Kidney epithelial cell (primary cell): ENCODE measurements at regions not wholly inside any gene's neighbourhood (a gene's known extent, or its start where the extent isn't known, plus 50 kb on each side); places are given as distances from the start of the nearest gene placed in this dataset.

Experiments used
- DNase-seq: peaks from one replicate; pipeline ENCODE4 v3.0.0-alpha.2; 2010; ENCODE audit warnings: low read depth
- H3K27me3 ChIP-seq: 2 replicates; pipeline ENCODE4 v1.6.0; 2011; ENCODE audit warnings: low read length; ENCODE audit not compliant: control insufficient read depth, insufficient read depth
- H3K36me3 ChIP-seq: 2 replicates; pipeline ENCODE4 v1.5.1; 2011; ENCODE audit warnings: low read length; ENCODE audit not compliant: control insufficient read depth, insufficient read depth
- H3K4me3 ChIP-seq: 2 replicates; pipeline ENCODE4 v1.5.1; 2011; ENCODE audit warnings: low read depth, mild to moderate bottlenecking, control low read depth, low read length
- TF ChIP-seq, protein P1 (sequence below): IDR thresholded peaks from 2 replicates; pipeline ENCODE4 v1.5.1; 2011; ENCODE audit warnings: mild to moderate bottlenecking, moderate library complexity, low read length, control low read depth, inconsistent platforms; ENCODE audit not compliant: insufficient read depth, poor library complexity, severe bottlenecking

DNA sequence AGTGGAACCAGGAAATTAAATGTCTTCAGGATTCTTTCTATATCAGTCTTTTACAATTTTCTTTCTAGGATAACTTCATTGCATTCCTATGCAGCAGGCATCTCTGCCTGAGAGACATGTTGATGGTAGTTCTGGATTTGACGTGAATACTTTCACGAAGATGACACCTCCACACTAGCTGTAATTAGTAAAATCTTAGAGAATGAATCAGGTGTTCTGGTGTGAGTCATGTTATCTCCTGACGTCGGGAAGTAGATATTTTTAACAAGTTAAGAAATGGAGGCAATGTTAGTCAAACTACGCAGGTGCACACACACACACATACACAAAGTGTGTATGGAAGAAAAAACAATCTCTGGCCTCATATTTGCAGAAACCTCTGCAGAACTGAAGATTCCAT, 1661.3 kb upstream of the MIR17HG start:
- Histone ChIP-seq H3K4me3 (no peak overlapping the region), H3K27me3 (no peaks in the 10 kb centered on the region), H3K36me3 (no peaks in the 10 kb centered on the region)
- TF ChIP-seq, protein P1, sequence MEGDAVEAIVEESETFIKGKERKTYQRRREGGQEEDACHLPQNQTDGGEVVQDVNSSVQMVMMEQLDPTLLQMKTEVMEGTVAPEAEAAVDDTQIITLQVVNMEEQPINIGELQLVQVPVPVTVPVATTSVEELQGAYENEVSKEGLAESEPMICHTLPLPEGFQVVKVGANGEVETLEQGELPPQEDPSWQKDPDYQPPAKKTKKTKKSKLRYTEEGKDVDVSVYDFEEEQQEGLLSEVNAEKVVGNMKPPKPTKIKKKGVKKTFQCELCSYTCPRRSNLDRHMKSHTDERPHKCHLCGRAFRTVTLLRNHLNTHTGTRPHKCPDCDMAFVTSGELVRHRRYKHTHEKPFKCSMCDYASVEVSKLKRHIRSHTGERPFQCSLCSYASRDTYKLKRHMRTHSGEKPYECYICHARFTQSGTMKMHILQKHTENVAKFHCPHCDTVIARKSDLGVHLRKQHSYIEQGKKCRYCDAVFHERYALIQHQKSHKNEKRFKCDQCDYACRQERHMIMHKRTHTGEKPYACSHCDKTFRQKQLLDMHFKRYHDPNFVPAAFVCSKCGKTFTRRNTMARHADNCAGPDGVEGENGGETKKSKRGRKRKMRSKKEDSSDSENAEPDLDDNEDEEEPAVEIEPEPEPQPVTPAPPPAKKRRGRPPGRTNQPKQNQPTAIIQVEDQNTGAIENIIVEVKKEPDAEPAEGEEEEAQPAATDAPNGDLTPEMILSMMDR = no peak
- DNase-seq = no peak

DNA sequence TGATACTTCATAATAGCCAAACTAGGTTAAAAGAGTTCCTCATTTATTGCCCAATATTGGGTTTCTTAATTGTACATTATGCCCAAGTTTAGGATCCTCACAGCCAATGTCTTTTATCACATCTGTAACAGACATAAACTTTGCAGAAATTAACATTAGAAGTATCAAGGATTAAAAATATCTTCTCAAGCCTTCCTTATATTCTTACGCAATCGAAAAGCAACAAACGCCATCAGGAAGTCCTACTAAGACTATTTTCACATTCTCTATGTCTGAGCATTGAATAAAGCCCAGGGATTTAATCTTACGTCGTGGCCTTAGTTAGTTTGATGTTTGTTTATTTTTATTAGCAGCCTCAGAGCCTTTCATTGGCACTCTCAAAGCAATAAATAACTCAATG, 1660.4 kb upstream of the MIR17HG start:
- TF ChIP-seq, protein P1 = no peak
- Histone ChIP-seq H3K36me3 (no peaks in the 10 kb centered on the region), H3K27me3 (no peaks in the 10 kb centered on the region), H3K4me3 (no peak overlapping the region)
- no peak for DNase-seq

DNA sequence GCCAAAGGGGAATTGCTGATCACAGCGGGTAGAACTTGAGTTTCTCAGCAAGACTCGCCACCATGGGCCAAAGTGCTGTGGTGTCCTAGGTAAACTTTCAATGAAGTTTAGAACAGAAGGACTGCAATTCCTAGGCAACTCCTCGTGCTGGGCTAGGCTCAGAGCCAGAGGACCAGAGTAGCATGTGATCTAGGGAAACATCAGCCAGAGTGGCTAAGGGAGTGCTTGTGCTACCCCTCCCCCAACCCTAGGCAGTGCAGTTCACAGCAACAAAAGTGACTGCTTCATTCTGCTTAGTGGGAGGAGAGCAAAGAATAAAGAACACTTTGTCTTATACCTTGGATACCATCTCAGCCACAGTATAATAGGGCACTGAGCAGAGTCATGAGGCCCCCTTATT, 1658.6 kb upstream of the MIR17HG start:
- H3K36me3 ChIP-seq = no peaks in the 10 kb centered on the region
- DNase-seq = no peak
- H3K4me3 ChIP-seq = no peak overlapping the region
- TF ChIP-seq, protein P1 = no peak
- H3K27me3 ChIP-seq = no peaks in the 10 kb centered on the region

DNA sequence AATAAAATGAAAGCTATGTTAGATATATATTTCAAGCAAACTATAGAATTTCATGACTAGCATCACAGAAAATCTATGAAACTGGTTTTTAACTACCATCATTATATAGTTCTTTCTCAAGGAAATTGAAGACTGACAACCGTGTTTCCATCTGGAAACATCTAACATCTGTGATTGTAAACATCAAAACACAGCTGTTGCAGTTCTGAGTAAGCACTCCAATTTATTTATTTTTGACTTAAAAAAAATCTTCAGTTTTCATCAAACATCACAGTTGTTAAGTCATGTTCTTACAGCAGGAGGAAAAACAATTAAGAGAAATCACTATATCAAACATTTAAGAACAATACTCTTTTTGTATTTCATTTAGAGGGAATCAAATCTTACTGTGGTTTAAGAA, 1653.0 kb upstream of the MIR17HG start:
- H3K36me3 ChIP-seq = no peaks in the 10 kb centered on the region
- no peak for DNase-seq
- H3K4me3 ChIP-seq = no peak overlapping the region
- TF ChIP-seq, protein P1 = no peak
- no peaks in the 10 kb centered on the region for H3K27me3 ChIP-seq

DNA sequence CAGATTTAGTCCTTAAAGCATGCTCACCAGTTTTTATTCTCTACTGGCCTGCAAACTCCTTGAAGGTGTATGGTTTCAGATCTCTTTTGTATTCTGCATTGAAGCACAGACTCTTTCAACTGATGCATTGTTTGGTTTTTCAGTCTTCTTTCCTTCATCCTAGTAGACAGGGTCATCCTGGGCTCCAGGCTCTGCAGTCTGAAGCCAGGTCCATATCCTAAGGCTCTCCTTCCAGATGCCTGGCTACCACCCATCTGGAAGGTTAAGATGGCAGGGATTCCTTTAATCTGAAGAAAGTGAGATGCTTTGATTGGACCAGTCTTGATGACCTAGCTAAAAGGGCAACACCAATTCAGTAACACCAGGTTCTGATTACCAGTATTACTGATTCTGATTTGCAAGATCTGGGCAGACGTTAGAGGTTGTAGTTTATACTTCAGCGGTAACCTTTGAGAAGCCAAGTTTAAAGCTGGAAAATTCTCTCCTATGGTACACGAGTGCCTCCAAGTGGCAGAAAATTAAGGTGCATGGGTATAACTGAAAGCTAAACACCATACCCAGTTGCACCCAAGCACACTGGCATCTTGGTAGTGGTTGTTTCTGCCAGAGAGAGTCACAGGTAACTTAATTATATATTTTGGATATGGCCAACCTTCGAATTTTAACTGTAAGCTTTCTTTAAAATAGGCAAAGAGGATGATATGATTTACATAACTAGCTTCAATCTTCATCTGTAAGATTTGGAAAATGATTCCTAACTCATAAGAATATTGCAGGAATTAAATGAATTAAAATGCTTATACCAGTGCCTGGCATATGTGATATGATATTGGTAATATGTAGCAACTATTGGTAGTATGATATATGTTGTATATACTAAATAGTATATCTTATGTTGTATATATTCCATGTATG, 1651.9 kb upstream of the MIR17HG start:
- H3K4me3 ChIP-seq = no peak overlapping the region
- peak; percentile 10 for DNase-seq
- H3K36me3 ChIP-seq = no peaks in the 10 kb centered on the region
- H3K27me3 ChIP-seq = no peaks in the 10 kb centered on the region
- TF ChIP-seq, protein P1 = peak; percentile 75

DNA sequence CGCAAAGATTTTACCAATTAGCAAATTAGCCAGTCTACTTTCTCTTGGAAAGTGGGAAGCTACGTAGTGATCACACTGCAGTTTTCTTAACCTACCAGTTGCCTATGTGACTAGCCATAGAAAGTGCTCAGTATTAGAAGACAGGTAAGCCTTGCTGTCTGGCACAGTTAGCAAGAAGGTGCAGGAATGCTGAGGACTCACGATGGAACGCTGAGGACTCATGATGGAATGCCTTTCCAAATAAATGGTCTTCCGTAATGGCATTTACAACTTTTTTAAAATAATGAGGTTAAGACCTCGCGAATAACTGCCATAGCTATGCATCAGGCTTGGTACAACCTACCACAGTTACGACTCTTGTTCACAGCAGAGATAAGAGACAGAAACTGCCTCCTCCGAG, 1645.6 kb upstream of the MIR17HG start:
- no peak for DNase-seq
- TF ChIP-seq, protein P1 = no peak

More for the DNA sequence above, 1645.6 kb upstream of the MIR17HG start:
- Histone ChIP-seq H3K36me3 (no peaks in the 10 kb centered on the region), H3K27me3 (no peaks in the 10 kb centered on the region), H3K4me3 (no peak overlapping the region)
